Spleen (tissue), 11 donors: ENCODE measurements at regions not wholly inside any gene's neighbourhood (a gene's known extent, or its start where the extent isn't known, plus 50 kb on each side); places are given as distances from the start of the nearest gene placed in this dataset.

ENCODE experiments used
- DNase-seq: peaks from one replicate; pipeline ENCODE4 v3.0.0-alpha.2; 2020
- H3K27ac ChIP-seq, 8 donors: fragments of 200-600 bp; sonication (generic) in 7 of 8; 1 replicate in 4 of 8; 2 replicates in 4 of 8; pipeline versions ENCODE4 v1.5.0 to v1.8.0; 2016 to 2021; ENCODE audit warnings: inconsistent platforms in 4 of 8, mild to moderate bottlenecking in 4 of 8, moderate library complexity in 1 of 8
- H3K27me3 ChIP-seq, 7 donors: fragments of 200-600 bp; sonication (generic) in 6 of 7; replicated peaks in 1 of 7; 1 replicate in 4 of 7; 2 replicates in 3 of 7; pipeline versions ENCODE4 v1.5.0 to v1.8.0; 2016 to 2021; ENCODE audit warnings: inconsistent platforms in 3 of 7, mild to moderate bottlenecking in 1 of 7
- H3K36me3 ChIP-seq, 6 donors: fragments of 200-600 bp; sonication (generic) in 5 of 6; 1 replicate in 4 of 6; 2 replicates in 2 of 6; pipeline versions ENCODE4 v1.5.0 to v1.8.0; 2016 to 2021; ENCODE audit warnings: inconsistent platforms in 2 of 6
- H3K4me1 ChIP-seq, 6 donors: fragments of 200-600 bp; sonication (generic) in 5 of 6; 1 replicate in 3 of 6; 2 replicates in 3 of 6; pipeline versions ENCODE4 v1.5.0 to v1.8.0; 2016 to 2021; ENCODE audit warnings: inconsistent platforms in 3 of 6
- H3K4me3 ChIP-seq, 8 donors: fragments of 200-600 bp; sonication (generic) in 7 of 8; 1 replicate in 4 of 8; 2 replicates in 4 of 8; pipeline versions ENCODE4 v1.5.0 to v1.8.0; 2016 to 2021; ENCODE audit warnings: inconsistent platforms in 4 of 8, mild to moderate bottlenecking in 4 of 8, moderate library complexity in 2 of 8
- H3K9me3 ChIP-seq, 8 donors: fragments of 200-600 bp; sonication (generic) in 7 of 8; 1 replicate in 4 of 8; 2 replicates in 4 of 8; pipeline versions ENCODE4 v1.5.0 to v1.8.0; 2016 to 2021; ENCODE audit warnings: inconsistent platforms in 4 of 8
- POLR2A ChIP-seq, 3 donors: fragments of 450-650 bp; IDR thresholded peaks; one replicate each; pipeline ENCODE4 v1.5.1; 2017; ENCODE audit warnings: antibody characterized with exemption in 3 of 3, mild to moderate bottlenecking in 1 of 3
- POLR2AphosphoS5 ChIP-seq, 3 donors: sonication (generic); formaldehyde crosslinking; IDR thresholded peaks; one replicate each; pipeline ENCODE4 v1.5.1; 2017; ENCODE audit warnings: antibody characterized with exemption in 3 of 3
- WGBS, 5 donors: extraction: QIAGEN DNeasy Blood & Tissue Kit in 3 of 5; methylation state at CpG; one replicate each; pipeline versions ENCODE4 v1.1.5 to v1.1.7; 2013 to 2018; 5-methylcytosine and 5-hydroxymethylcytosine counted together
- intact Hi-C: fragments of 100-400 bp; cut with DNase I; formaldehyde crosslinking; loops from one replicate; pipeline ENCODE4 v1.15.0; 2023; ENCODE audit warnings: low total_unique reads
- TF ChIP-seq, protein P1 (sequence below), 11 experiments: fragments of 200-600 bp in 7 of 11; fragments of 450-650 bp in 4 of 11; sonication (generic) in 4 of 11; IDR thresholded peaks in 8 of 11; conservative IDR thresholded peaks in 3 of 11; 1 replicate in 7 of 11; 2 replicates in 4 of 11; pipeline versions ENCODE4 v1.4.0 to v1.8.0; 2016 to 2021; ENCODE audit warnings: antibody characterized with exemption in 11 of 11, inconsistent platforms in 4 of 11, mild to moderate bottlenecking in 1 of 11
- donor health status: healthy with polysubstance abuse.
- donor health status: DM: no; HTN: no; CAD: no; lungs with moderate emphysema.
- donor health status: DM: no; HTN: no; CAD: no.
- donor health status: Bipolar disorder and iron deficiency.
- donor health status: healthy.
- donor health status: DM: no; HTN: no; CAD: no.
- donor health status: DM: yes; HTN: yes; CAD: no.

DNA sequence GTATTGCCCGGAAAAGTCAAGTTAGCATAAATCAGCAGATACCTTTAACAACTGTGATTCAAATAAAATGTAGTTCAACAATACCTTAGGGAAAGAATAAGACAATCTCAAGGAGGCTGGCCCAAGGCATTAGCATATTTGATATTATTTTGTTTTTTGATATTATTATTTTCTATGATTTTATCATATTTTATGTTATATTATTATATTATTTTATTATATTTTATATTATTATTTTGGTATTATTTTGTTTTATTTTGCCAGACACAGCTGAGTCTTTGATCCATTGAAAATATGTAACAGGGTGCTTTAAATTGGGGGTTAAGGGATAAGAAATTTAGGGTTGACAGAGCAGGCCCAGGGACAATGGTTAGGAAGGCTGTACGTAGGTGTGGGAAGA is 607.9 kb upstream of the USP15 start:
- Histone ChIP-seq H3K36me3 (no peaks in the 10 kb centered on the region), H3K4me3 (no peak overlapping the region), H3K27ac (no peak overlapping the region), H3K27me3 (no peaks in the 10 kb centered on the region), H3K9me3 (no peaks in the 10 kb centered on the region), H3K4me1 (no peaks in the 10 kb centered on the region)
- WGBS, 5 donors = 84 to 96% (median 90%) methylated on average over 2 of the region's 2 CpGs
- no peak for DNase-seq
- intact Hi-C loops = no loop called here
- TF ChIP-seq, protein P1, sequence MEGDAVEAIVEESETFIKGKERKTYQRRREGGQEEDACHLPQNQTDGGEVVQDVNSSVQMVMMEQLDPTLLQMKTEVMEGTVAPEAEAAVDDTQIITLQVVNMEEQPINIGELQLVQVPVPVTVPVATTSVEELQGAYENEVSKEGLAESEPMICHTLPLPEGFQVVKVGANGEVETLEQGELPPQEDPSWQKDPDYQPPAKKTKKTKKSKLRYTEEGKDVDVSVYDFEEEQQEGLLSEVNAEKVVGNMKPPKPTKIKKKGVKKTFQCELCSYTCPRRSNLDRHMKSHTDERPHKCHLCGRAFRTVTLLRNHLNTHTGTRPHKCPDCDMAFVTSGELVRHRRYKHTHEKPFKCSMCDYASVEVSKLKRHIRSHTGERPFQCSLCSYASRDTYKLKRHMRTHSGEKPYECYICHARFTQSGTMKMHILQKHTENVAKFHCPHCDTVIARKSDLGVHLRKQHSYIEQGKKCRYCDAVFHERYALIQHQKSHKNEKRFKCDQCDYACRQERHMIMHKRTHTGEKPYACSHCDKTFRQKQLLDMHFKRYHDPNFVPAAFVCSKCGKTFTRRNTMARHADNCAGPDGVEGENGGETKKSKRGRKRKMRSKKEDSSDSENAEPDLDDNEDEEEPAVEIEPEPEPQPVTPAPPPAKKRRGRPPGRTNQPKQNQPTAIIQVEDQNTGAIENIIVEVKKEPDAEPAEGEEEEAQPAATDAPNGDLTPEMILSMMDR (IDR thresholded peaks at IDR 0.05 in 8 of 11, conservative IDR thresholded peaks at IDR 0.05 in 3 of 11) = no peak
- TF ChIP-seq POLR2A (IDR thresholded peaks at IDR 0.05) (no peak), POLR2AphosphoS5 (IDR thresholded peaks at IDR 0.05) (no peak)

DNA sequence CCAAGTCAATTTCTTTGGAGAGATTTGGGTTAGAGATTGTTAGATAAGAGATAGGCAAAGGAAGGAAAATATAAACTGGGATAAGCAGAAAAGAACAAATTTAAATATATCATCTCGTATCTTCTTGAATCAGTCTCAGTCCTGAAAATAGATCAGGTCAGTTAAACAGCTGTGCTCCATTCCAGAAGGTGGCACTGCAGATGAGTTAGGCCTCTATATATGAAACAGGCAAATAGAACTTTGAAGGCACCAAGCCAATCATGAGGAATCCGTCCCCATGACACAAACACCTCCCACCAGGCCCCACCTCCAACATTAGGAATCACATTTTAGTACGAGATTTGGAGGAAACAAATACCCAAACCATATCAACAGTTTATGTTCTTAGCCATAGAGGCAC is 605.5 kb upstream of the USP15 start:
- no peak for DNase-seq
- H3K27ac ChIP-seq = no peak overlapping the region
- no peaks in the 10 kb centered on the region for H3K27me3 ChIP-seq
- no peaks in the 10 kb centered on the region for H3K36me3 ChIP-seq
- H3K4me3 ChIP-seq = no peak overlapping the region
- 45 to 67% (median 62%) methylated on average over 3 of the region's 3 CpGs for WGBS, 5 donors
- H3K9me3 ChIP-seq = no peaks in the 10 kb centered on the region
- intact Hi-C loops = no loop called here
- no peaks in the 10 kb centered on the region for H3K4me1 ChIP-seq
- TF ChIP-seq POLR2A (IDR thresholded peaks at IDR 0.05) (no peak), POLR2AphosphoS5 (IDR thresholded peaks at IDR 0.05) (no peak)
- TF ChIP-seq, protein P1 (IDR thresholded peaks at IDR 0.05 in 8 of 11, conservative IDR thresholded peaks at IDR 0.05 in 3 of 11) = no peak

DNA sequence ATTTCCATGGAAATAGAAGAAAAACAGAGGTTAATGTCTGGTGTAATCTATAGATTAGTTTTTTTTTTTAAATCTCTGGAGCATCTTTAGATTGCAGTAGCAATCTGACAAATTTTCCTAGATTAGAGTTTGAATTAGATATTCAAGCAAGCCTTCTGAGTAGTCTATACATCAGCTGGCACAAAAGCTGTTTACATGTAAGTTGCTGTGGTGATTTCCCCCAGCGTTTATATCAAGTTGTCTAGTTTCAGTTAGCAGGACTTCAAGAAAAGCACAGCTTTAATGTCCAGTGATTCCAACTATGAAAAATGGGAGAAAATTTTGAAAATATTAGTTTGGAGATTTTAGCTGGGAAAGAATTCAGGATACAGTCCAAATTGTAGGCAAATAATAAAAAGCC is 605.0 kb upstream of the USP15 start:
- TF ChIP-seq POLR2A (IDR thresholded peaks at IDR 0.05) = no peak
- no peaks in the 10 kb centered on the region for H3K27me3 ChIP-seq
- no peak overlapping the region for H3K27ac ChIP-seq
- H3K36me3 ChIP-seq = no peaks in the 10 kb centered on the region
- H3K9me3 ChIP-seq = no peaks in the 10 kb centered on the region
- whole genome bisulfite sequencing, 5 donors = 77 to 93% (median 85%) methylated on average over 1 of the region's 1 CpG
- H3K4me3 ChIP-seq = no peak overlapping the region
- intact Hi-C loops = no loop called here
- H3K4me1 ChIP-seq = no peaks in the 10 kb centered on the region
- DNase-seq = no peak

DNA sequence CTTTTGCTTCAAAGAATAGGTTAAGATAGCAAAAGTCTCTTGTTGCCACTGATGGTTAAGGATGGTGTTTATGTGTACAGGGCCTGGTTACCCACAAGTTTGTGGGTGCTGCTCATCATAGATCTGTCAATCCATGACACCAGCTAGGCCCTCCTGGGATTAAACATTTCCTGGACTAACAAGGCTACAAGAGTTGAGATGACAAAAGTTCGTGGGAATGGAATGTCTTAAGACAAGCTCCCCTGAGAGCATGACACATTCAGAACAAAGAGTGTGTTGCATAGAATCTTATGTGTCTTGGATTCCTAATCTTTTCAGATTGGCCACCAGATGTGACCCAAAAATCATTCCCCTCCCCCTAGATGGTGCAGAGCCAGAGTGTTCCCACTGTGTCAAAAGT is 592.5 kb upstream of the USP15 start:
- peaks cover 0 to 64% (median 44%) of the 10 kb centered on the region in 8 donors for H3K9me3 ChIP-seq
- 50 to 65% (median 56%) methylated on average over 1 of the region's 1 CpG for WGBS, 5 donors

More for the DNA sequence above, 592.5 kb upstream of the USP15 start:
- H3K27me3 ChIP-seq = no peaks in the 10 kb centered on the region
- no peak overlapping the region for H3K27ac ChIP-seq
- no peak overlapping the region for H3K4me3 ChIP-seq
- DNase-seq = no peak
- H3K4me1 ChIP-seq = no peaks in the 10 kb centered on the region
- H3K36me3 ChIP-seq = no peaks in the 10 kb centered on the region
- intact Hi-C loops = no loop called here
- TF ChIP-seq POLR2AphosphoS5 (IDR thresholded peaks at IDR 0.05) = no peak
- TF ChIP-seq, protein P1 (IDR thresholded peaks at IDR 0.05 in 8 of 11, conservative IDR thresholded peaks at IDR 0.05 in 3 of 11) = no peak
- no peak for TF ChIP-seq POLR2A (IDR thresholded peaks at IDR 0.05)
